ENCODE measurements at regions not wholly inside any gene's neighbourhood (a gene's known extent, or its start where the extent isn't known, plus 50 kb on each side); places are given as distances from the start of the nearest gene placed in this dataset.

GRCh38 chr16:6076631-6077030, 979.0 kb upstream of the EEF2KMT start:
- TF ChIP-seq CTCF (IDR thresholded peaks at IDR 0.05; ENCODE audit: low read depth, low read length): no peak
- no peak for DNase-seq (ENCODE audit: extremely low read depth, low read depth)

GRCh38 chr16:6068063-6068462, 970.5 kb upstream of the EEF2KMT start:
- no peak for DNase-seq (ENCODE audit: extremely low read depth, low read depth)
- no peak for TF ChIP-seq CTCF (IDR thresholded peaks at IDR 0.05; ENCODE audit: low read depth, low read length)

- no peak for TF ChIP-seq CTCF (IDR thresholded peaks at IDR 0.05; ENCODE audit: low read depth, low read length)
- DNase-seq (ENCODE audit: extremely low read depth, low read depth): no peak
Measured at GRCh38 chr16:6066652-6067051, 969.1 kb upstream of the EEF2KMT start.

- no peak for DNase-seq (ENCODE audit: extremely low read depth, low read depth)
- no peak for TF ChIP-seq CTCF (IDR thresholded peaks at IDR 0.05; ENCODE audit: low read depth, low read length)
Measured at GRCh38 chr16:6063526-6063925, 965.9 kb upstream of the EEF2KMT start.

GRCh38 chr16:6059671-6060070, 962.1 kb upstream of the EEF2KMT start:
- TF ChIP-seq CTCF (IDR thresholded peaks at IDR 0.05; ENCODE audit: low read depth, low read length): no peak
- DNase-seq (ENCODE audit: extremely low read depth, low read depth): no peak

- TF ChIP-seq CTCF (IDR thresholded peaks at IDR 0.05; ENCODE audit: low read depth, low read length): no peak
- no peak for DNase-seq (ENCODE audit: extremely low read depth, low read depth)
Measured at GRCh38 chr16:6057821-6058220, 960.2 kb upstream of the EEF2KMT start.

GRCh38 chr16:6048017-6048416, 950.4 kb upstream of the EEF2KMT start:
- no peak for DNase-seq (ENCODE audit: extremely low read depth, low read depth)
- no peak for TF ChIP-seq CTCF (IDR thresholded peaks at IDR 0.05; ENCODE audit: low read depth, low read length)
